ENCODE measurements at regions not wholly inside any gene's neighbourhood (a gene's known extent, or its start where the extent isn't known, plus 50 kb on each side); places are given as distances from the start of the nearest gene placed in this dataset.
"Not testable (repeated sequence)": the region's sequence is repeated elsewhere in the genome, so short reads cannot be mapped to it uniquely, and the experiment has no call there.

DNA sequence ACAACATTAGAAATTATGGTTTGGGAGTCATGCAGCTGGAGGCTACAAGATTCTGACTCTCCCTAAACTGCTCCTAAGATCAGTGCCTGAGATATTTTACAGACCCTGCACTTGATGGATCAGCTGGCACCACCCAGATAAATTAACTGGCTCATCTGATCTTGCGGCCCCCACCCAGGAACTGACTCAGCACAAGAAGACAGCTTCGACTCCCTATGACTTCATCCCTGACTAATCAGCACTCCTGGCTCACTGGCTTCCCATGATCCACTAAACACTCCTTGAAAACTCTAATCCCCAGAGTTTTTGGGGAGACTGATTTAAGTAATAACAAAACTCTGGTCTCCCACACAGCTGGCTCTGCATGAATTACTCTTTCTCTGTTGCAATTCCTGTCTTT, 617.8 kb upstream of the AUTS2 start:
- TF ChIP-seq CTCF (IDR thresholded peaks at IDR 0.05; ENCODE audit: low read depth, low read length); EZH2phosphoT487 (IDR thresholded peaks at IDR 0.05; ENCODE audit: low read depth): not testable (repeated sequence)

All from OCI-LY3 (cell line).